DND-41 (cell line): ENCODE measurements at regions not wholly inside any gene's neighbourhood (a gene's known extent, or its start where the extent isn't known, plus 50 kb on each side); places are given as distances from the start of the nearest gene placed in this dataset.

Experiments
- ATAC-seq: fragments of 200-7000 bp; cut with Tn5 transposase; 3 replicates; pipeline ENCODE4 v1.9.1; 2021; ENCODE audit warnings: low read depth; ENCODE audit not compliant: insufficient read depth
- DNase-seq: peaks from one replicate; pipeline ENCODE4 v3.0.0-alpha.2; 2020
- H2AFZ ChIP-seq: 2 replicates; pipeline ENCODE4 v1.6.0; 2012; ENCODE audit warnings: low read depth, low read length
- H3K27ac ChIP-seq: 2 replicates; pipeline ENCODE4 v1.5.1; 2012; ENCODE audit warnings: low read length, inconsistent platforms
- H3K27me3 ChIP-seq: fragments of 200-600 bp; sonication (generic); 2 replicates; pipeline ENCODE4 v1.6.0; 2012; ENCODE audit warnings: low read length, mild to moderate bottlenecking, inconsistent platforms; ENCODE audit not compliant: insufficient read depth, poor library complexity
- H3K36me3 ChIP-seq: 2 replicates; pipeline ENCODE4 v1.5.1; 2012; ENCODE audit warnings: low read length, inconsistent platforms; ENCODE audit not compliant: insufficient read depth
- H3K4me1 ChIP-seq: 2 replicates; pipeline ENCODE4 v1.5.1; 2012; ENCODE audit warnings: mild to moderate bottlenecking, low read length; ENCODE audit not compliant: insufficient read depth
- H3K4me2 ChIP-seq: 2 replicates; pipeline ENCODE4 v1.6.0; 2012; ENCODE audit warnings: mild to moderate bottlenecking, moderate library complexity, low read length, inconsistent platforms; ENCODE audit not compliant: insufficient read depth
- H3K4me3 ChIP-seq, 2 experiments: fragments of 200-600 bp in 1 of 2; shearing (Covaris generic) in 1 of 2; 2 replicates each; pipeline ENCODE4 v1.5.1; 2012 to 2016; ENCODE audit warnings: inconsistent platforms in 2 of 2, low read length in 2 of 2, mild to moderate bottlenecking in 2 of 2, low read depth in 1 of 2, moderate library complexity in 1 of 2
- H3K79me2 ChIP-seq: 2 replicates; pipeline ENCODE4 v1.6.0; 2012; ENCODE audit warnings: low read length, inconsistent platforms; ENCODE audit not compliant: insufficient read depth
- H3K9ac ChIP-seq: 2 replicates; pipeline ENCODE4 v1.6.0; 2012; ENCODE audit warnings: low read depth, mild to moderate bottlenecking, inconsistent platforms, low read length, moderate library complexity
- H3K9me3 ChIP-seq: 2 replicates; pipeline ENCODE4 v1.5.1; 2012; ENCODE audit warnings: low read length, moderate library complexity, mild to moderate bottlenecking, inconsistent platforms; ENCODE audit not compliant: insufficient read depth, severe bottlenecking
- H4K20me1 ChIP-seq: 2 replicates; pipeline ENCODE4 v1.6.0; 2012; ENCODE audit warnings: low read length; ENCODE audit not compliant: insufficient read depth
- EZH2 ChIP-seq: IDR thresholded peaks from 3 replicates; pipeline ENCODE4 v1.6.1; 2012; ENCODE audit warnings: borderline replicate concordance, low read depth, mild to moderate bottlenecking, moderate library complexity, low read length, inconsistent platforms; ENCODE audit not compliant: severe bottlenecking
- TF ChIP-seq, protein P1 (sequence below): IDR thresholded peaks from 2 replicates; pipeline ENCODE4 v1.5.1; 2012; ENCODE audit warnings: borderline replicate concordance, low read length, moderate library complexity, mild to moderate bottlenecking; ENCODE audit not compliant: poor library complexity, severe bottlenecking; ENCODE audit errors: extremely low read depth

DNA sequence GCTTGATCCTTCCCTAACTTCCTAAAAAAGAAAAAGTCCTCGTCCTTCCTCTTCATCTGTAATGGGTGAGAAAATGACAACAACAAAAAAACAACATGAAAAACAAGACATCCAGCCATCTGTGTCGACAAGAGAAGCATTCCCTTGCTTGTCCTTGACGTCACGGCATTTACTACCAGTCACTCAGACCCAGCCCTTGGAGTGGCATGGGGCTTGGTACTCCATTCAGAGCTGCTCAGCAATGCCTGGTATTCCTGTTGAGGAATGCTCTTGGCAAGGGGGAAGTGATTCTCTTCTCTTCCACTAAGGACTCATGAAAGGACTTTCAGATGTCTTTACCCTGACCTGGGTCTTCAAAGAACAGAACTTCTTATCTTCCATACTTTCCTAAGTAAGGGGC, 339.7 kb upstream of the RASGRP1 start:
- TF ChIP-seq, protein P1, sequence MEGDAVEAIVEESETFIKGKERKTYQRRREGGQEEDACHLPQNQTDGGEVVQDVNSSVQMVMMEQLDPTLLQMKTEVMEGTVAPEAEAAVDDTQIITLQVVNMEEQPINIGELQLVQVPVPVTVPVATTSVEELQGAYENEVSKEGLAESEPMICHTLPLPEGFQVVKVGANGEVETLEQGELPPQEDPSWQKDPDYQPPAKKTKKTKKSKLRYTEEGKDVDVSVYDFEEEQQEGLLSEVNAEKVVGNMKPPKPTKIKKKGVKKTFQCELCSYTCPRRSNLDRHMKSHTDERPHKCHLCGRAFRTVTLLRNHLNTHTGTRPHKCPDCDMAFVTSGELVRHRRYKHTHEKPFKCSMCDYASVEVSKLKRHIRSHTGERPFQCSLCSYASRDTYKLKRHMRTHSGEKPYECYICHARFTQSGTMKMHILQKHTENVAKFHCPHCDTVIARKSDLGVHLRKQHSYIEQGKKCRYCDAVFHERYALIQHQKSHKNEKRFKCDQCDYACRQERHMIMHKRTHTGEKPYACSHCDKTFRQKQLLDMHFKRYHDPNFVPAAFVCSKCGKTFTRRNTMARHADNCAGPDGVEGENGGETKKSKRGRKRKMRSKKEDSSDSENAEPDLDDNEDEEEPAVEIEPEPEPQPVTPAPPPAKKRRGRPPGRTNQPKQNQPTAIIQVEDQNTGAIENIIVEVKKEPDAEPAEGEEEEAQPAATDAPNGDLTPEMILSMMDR: no peak
- no peak for TF ChIP-seq EZH2
- no peak overlapping the region for H2AFZ ChIP-seq
- H3K9me3 ChIP-seq: no peaks in the 10 kb centered on the region
- DNase-seq (no peak), ATAC-seq (no peak)
- H4K20me1 ChIP-seq: no peaks in the 10 kb centered on the region
- no peaks in the 10 kb centered on the region for H3K4me1 ChIP-seq
- H3K27me3 ChIP-seq: no peaks in the 10 kb centered on the region
- H3K36me3 ChIP-seq: no peaks in the 10 kb centered on the region
- no peak overlapping the region for H3K4me3 ChIP-seq
- H3K79me2 ChIP-seq: no peaks in the 10 kb centered on the region
- no peak overlapping the region for H3K27ac ChIP-seq
- H3K9ac ChIP-seq: no peak overlapping the region
- H3K4me2 ChIP-seq: no peak overlapping the region

DNA sequence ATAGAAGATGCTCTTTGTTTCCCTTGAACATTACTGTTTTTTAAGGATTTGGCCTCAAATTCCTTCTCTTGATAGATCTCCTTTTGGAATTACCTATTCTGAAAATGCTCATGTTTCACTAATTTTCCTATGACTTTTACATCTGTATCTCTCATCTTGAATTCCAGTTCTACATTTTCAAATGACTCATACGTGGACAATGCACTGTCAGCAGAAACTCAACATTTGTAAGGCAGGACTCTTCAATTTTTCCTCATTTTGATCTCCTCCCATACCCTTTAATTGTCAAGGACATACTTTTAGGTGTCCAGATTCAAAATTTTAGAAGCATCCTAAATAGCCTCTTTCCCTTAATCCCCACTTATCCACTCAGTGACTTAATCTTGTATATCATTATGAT, 341.0 kb upstream of the RASGRP1 start:
- DNase-seq (no peak), ATAC-seq (no peak)
- no peak overlapping the region for H3K4me2 ChIP-seq
- H3K4me1 ChIP-seq: no peaks in the 10 kb centered on the region
- H3K27me3 ChIP-seq: no peaks in the 10 kb centered on the region
- no peak overlapping the region for H3K4me3 ChIP-seq
- H3K9me3 ChIP-seq: no peaks in the 10 kb centered on the region
- H3K27ac ChIP-seq: no peak overlapping the region
- no peak for TF ChIP-seq EZH2
- TF ChIP-seq, protein P1: no peak
- H2AFZ ChIP-seq: no peak overlapping the region
- H4K20me1 ChIP-seq: no peaks in the 10 kb centered on the region
- H3K79me2 ChIP-seq: no peaks in the 10 kb centered on the region
- no peaks in the 10 kb centered on the region for H3K36me3 ChIP-seq
- no peak overlapping the region for H3K9ac ChIP-seq

DNA sequence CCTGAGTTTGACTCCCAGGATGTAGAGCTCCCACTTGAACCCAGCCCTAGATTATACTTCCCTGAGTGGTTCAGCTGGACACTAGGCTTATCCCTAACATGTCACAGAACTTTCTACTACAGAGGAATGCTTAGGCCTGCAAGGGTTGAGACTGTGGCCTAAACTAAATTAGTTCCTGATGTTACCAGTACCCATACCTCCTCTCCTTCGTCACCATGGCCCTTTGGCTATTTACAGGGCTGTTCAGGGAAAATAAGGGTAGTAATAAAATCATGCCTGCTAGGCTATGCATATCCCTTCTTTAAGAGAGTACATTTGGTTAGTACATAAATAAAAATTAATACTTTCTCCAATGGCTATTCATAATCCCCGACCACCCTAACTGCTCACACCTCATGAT, 356.4 kb upstream of the RASGRP1 start:
- Histone ChIP-seq H3K4me3 (no peak overlapping the region), H3K27me3 (peaks cover 4% of the 10 kb centered on the region), H3K36me3 (no peaks in the 10 kb centered on the region), H4K20me1 (no peaks in the 10 kb centered on the region), H3K27ac (no peak overlapping the region), H3K9me3 (no peaks in the 10 kb centered on the region), H3K9ac (no peak overlapping the region), H3K4me1 (no peaks in the 10 kb centered on the region), H2AFZ (no peak overlapping the region), H3K4me2 (no peak overlapping the region), H3K79me2 (no peaks in the 10 kb centered on the region)
- TF ChIP-seq EZH2: no peak
- TF ChIP-seq, protein P1: no peak
- DNase-seq (no peak), ATAC-seq (no peak)

DNA sequence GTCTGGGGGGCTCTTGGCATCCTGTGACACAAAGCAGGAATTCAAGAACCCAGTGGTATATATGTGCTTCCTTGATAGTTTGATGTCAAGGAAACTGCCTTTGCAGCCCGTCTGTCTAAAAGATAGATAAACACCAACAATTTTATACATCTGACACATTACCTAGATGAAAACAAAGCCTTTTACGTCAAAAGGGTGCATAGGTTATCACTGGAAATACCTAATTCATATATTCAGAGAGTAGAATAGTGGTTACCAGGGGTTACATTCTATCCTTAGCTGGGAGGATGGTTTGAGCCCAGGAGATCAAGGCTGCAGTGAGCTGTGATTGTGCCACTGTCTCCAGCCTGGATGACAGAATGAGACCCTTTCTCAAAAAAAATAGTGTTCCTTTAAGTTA, 356.9 kb upstream of the RASGRP1 start:
- ATAC-seq: no peak
- no peak for DNase-seq
- H3K4me3 ChIP-seq: no peak overlapping the region
- no peaks in the 10 kb centered on the region for H3K79me2 ChIP-seq
- H3K9ac ChIP-seq: no peak overlapping the region
- H3K27ac ChIP-seq: no peak overlapping the region
- no peaks in the 10 kb centered on the region for H3K27me3 ChIP-seq
- no peak overlapping the region for H2AFZ ChIP-seq
- H3K36me3 ChIP-seq: no peaks in the 10 kb centered on the region
- TF ChIP-seq EZH2: no peak
- TF ChIP-seq, protein P1: no peak
- H3K4me1 ChIP-seq: no peaks in the 10 kb centered on the region
- no peaks in the 10 kb centered on the region for H4K20me1 ChIP-seq
- no peaks in the 10 kb centered on the region for H3K9me3 ChIP-seq
- no peak overlapping the region for H3K4me2 ChIP-seq
